NCI-H460 (cell line): ENCODE measurements at regions not wholly inside any gene's neighbourhood (a gene's known extent, or its start where the extent isn't known, plus 50 kb on each side); places are given as distances from the start of the nearest gene placed in this dataset.
"Not testable (repeated sequence)": the region's sequence is repeated elsewhere in the genome, so short reads cannot be mapped to it uniquely, and the experiment has no call there.

Experiments
- DNase-seq: peaks from one replicate; pipeline ENCODE4 v3.0.0-alpha.2; 2016; ENCODE audit warnings: low read depth; ENCODE audit errors: extremely low read depth
- small RNA-seq, 2 experiments: library from RNA; depleted of rRNA; stranded (forward); fragments of <200 nt; gene quantifications; one replicate each; pipeline ENCODE3, GENCODE V24; 2014

- no peak for DNase-seq
Measured at GRCh38 chrX:42020225-42020624, 96.9 kb upstream of the CASK start.

GRCh38 chrX:42017971-42018370 lies 94.6 kb upstream of the CASK start:
- no peak for DNase-seq

GRCh38 chrX:42000836-42001235 lies 77.5 kb upstream of the CASK start:
- no peak for DNase-seq

GRCh38 chrX:41984628-41985027 lies 61.3 kb upstream of the CASK start:
- DNase-seq, result no peak

GRCh38 chrX:41982953-41983352 lies 59.6 kb upstream of the CASK start:
- no peak for DNase-seq

GRCh38 chrX:41981481-41982013 lies 58.2 kb upstream of the CASK start:
- no peak for DNase-seq

- DNase-seq, result not testable (repeated sequence)
Measured at GRCh38 chrX:41974677-41975076, 51.3 kb upstream of the CASK start.

- no peak for DNase-seq
Measured at GRCh38 chrX:41973208-41973607, 49.9 kb upstream of the CASK start.

Small RNA genes in the stretch of these regions (small RNA-seq; reads per million reads assigned to genes)
- gene RNU6-1124P (0 reads per million in 2 experiments), gene RNU6-630P (0 reads per million in 2 experiments), gene Z92545.1 (0 reads per million in 2 experiments)
